NCI-H2171 (cell line): ENCODE measurements at regions not wholly inside any gene's neighbourhood (a gene's known extent, or its start where the extent isn't known, plus 50 kb on each side); places are given as distances from the start of the nearest gene placed in this dataset.
A peak's percentile ranks its signal among the peaks of the same experiment; 100 is the strongest.
"Not testable (repeated sequence)": the region's sequence is repeated elsewhere in the genome, so short reads cannot be mapped to it uniquely, and the experiment has no call there.

ENCODE experiments used
- DNase-seq: peaks from one replicate; lab custom pipeline; 2025; lab: John Stamatoyannopoulos, UW

DNA sequence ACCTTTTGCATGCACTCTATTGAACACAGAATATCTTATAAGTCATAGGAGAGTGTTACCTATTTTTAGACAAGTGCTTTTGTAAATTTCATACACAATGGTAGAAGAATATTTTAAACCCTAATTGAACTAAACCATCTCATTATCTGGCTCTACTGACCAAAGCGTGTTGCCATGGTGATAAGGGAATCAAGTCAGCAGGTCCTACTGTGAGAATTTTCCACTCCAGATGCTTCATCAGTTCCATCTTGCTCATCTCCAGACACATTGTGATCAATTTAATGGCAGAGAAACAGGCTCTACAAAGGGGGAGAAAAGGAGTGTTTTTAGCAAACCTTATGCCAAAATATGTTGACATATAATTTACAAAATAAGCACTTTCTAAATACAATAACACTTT is 621.9 kb upstream of the GHITM start:
- no peak for DNase-seq

DNA sequence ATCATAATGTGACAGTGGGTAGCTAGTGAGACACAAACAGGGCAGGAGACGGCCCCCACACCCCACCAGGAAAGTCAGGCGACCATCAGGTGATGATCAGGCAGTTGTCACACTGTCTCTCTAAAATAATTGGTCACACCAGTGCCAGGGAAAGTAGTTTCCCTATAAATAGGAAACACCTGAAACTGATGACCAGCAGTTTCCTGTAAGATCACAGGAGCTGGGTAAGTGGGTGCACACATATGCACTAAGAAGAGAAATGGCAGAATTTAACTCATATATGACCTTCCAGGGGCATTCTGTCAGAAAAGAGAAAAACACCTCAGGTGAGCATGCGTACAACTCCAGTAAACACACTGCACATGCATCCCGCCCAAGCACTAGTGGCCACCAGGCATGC is 620.5 kb upstream of the GHITM start:
- DNase-seq: no peak

DNA sequence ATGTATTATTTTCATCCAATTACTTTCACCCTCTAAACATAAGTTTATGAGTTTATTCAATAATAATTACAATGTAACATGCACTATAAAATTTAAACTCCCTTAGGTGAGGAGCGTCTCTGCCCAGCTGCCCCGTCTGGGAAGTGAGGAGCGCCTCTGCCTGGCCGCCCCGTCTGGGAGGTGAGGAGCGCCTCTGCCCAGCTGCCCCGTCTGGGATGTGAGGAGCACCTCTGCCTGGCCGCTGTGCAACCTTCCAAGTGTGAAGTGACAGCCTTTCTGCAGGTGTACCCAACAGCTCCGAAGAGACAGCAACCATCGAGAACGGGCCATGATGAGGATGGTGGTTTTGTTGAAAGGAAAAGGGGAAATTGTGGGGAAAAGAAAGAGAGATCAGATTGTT is 618.9 kb upstream of the GHITM start:
- not testable (repeated sequence) for DNase-seq

DNA sequence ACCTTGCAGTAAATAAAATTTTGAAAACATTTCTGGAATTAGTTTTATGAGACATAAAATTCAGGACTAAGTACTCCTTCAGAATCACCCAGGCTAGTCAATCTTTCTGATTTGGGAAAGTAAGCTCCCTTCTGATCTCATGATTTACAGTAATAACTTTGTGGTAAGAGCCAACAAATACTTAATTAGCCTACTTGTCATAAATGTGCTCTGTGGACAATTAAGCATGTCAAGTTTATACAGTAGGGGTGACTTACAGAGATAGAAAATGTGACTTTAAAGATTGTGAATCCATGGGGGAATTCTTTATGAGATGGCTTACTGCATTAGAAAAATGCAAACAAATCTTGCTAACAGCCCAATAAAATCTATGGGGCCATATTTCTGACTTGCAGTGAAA is 616.9 kb upstream of the GHITM start:
- no peak for DNase-seq

DNA sequence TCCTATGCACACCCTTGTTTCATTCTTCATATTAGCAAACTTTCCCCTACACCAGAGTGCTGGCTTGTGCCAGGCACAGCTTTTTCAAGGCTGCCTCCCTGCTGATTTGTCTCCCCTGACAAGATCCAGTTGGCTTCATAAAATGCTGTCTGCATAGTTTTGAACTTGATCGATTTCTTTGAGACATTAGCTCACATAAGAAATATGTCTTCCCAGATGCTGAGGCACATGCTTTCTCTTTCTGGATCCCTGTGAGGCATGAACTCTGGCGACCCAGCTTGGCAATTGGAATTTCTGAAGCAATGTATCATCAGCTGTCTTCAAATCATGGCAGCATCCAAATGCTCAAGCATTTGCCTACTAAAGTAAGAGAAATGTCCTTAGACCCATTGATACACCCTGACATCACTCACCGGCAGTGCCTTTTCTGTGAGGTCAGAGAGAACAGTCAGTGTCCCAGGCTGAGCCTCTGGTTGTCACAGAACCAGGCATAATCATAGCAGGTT is 616.4 kb upstream of the GHITM start:
- DNase-seq: no peak

DNA sequence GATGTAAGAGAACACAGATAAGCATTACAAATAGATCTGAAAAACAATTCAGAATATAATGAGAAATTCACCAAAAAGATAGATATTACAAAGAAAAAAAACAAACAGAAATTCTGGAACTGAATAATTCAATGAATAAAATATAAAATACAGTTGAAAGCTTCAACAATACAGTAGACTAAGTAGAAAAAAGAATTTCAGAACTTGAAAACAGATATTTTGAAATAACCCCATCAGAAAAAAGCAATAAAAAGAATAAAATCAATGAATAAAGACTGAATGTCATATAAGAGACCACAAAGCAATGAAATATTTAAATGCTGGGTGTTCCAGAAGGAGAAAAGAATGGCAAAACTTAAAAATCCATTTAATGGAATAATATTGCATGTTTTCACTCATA is 611.4 kb upstream of the GHITM start:
- no peak for DNase-seq

DNA sequence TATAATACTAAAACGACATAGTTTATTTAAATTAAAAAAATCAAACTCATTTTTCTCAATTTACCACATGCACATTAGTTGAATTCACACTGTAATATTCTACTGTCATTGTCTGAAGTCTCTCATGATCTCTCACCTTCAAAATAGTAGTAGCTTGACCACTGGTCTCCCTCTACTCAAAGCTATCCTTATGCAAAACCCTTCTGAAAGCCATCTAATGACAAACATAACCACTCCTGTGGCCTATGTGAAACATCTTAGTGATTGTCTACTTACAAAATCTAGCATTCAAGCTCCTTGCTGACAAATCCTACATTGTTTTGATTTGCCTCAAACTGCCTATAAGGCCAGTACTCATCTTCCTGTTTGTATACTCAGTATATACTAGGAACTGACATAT is 606.0 kb upstream of the GHITM start:
- no peak for DNase-seq

DNA sequence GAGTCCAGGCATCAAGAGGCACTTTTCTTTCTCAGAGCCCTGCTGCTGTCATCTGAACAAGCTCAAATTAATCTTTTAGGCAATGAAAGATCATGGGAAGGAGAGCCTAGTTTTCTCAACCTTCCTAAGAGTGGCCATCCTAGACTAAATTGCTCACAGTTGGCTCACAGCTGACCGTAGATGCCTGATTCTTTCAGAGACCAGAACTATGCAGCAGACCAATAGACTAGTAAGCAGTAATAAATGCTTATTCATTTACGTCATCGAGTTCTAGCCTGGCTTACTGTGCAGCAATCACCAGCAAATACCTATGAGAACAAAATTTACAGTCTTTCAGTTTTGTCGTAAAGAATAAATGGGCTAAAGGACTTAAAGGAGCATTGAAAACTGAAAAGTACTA is 602.9 kb upstream of the GHITM start:
- no peak for DNase-seq

DNA sequence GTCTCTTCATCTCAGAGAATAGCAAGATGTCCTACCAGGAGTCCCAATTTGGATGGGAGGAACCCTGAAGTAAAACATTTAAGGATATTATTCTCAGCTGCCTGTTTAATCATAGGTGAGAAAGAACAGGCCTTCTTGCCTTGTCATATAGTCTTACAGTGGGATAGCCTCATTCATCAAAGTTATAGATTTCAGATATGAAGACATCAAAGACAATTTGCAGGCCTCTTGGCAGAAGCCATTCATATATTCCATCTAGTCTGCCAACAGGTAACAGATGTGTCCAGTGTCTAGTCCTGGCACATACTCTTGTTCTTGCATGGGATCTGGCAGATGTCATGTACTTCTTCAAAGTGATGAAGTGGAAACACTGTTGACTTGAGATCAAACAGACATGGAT is 601.3 kb upstream of the GHITM start:
- DNase-seq: peak; percentile 19

DNA sequence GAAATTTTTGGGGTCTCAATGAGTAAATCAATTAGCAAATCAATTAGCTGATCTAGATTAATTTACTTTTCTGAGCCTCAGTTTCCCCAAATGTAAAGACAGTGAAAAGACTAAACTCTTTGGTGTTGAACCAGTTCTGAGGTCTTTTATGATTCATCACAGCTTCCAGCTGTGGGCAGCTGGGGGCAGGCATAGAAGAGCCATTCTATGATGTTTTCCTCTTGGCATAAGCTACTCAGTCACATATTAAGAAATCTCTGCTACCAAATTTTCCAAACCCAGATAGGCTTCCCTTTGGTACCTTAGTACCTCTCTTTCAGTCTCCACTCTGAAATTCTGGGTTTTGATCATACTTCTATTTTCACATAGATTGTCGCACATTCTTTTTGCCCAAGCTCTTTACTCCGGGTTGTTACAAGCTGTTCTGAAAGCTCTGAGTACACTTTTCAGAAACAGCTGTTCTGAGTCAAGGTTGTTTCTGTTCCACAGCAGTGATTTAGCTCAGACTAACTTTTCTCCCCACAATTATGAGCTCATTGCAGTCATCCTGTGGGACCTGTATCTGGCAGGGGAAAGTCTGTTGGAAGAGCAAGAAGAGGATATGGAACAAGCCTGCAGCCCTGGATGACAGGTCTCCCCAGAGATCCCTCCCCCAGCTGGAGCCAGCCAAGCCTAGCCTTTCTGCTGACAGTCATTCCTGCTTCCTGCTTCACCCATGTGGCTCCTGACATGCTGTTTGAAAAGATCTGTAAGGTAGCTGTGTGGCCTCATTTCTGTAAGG is 599.6 kb upstream of the GHITM start:
- DNase-seq: peak; percentile 16

DNA sequence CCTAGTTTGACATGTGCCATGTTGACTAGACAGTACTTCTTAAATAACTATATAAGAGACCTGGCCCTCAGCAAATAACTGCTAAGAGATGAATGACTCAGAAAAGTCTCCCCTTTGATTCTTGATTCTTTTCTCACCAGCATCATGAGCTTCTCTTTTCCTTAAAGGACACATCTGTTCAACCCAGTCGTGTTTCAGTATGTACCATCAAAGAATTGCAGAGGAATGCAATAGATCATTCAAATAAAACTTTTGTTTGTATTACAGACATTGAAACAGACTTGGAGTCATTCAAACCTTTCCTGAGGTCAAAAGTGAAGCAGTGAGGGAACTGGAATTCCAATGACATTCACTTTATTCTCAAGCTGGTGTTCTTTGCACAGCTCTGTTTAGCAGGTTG is 598.3 kb upstream of the GHITM start:
- DNase-seq: no peak

DNA sequence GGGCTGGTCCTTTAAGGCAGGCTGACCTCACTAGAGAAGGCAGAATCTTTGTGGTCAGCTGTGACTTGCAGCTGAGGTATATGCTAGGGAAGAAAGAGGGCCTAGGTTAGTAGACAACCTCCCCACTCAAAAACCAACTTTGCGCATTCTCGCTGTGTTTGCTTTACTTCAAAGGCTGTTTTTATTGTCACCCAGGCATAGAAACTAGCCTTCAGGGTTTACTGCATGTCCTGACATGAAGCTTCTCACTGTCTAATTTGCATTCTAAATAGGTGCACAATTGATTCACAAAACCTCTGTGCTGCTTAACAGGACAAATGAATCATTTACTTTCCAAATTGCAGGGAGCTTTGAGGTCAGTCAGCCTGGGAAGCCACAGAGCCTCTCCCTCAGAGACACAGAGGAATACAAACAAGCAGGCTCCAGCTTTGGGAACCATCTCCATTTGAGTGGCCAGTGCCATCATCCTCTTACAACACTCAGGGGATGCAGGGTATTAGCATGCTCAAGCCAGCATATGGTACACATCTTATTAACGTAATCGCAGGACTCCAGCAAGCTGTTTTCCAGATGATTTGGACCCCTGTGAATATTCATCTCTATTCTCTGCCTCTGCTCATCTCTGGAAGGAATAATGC is 596.4 kb upstream of the GHITM start:
- DNase-seq: no peak

DNA sequence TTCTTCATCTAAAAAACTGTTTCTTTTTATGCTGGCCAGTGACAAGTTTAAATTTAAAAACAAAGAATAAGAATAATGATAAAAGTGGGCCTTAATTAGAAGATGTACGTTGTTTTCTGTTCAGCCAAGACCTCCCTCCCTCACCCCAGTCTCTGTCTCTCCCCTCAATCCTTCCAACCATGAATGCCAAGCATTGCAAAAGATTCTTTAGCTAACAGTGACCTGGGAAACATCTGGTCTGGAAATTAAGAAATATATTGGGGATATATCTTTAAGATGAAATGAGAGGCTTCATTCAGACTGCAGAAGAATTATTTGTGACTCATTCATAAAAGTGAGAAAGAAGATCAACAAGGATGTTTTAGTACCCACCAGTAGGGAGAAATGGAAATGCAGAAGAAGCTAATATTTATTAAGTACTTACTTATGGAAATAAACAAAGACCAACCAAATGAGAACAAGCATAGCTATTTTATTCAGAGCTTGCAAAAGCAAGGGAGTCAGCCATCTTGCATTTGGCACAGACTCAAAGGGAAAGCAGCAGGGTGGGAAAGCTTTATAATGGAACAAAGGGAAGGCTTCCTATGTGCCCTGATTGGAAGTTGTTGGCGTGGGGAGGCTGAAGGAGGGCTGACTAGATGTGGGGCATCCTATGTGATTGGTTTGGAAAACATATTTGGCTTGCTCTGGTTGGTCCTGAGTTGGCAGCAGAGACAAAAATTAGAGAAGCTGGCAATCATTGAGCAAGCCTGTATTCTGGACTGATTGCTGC is 595.4 kb upstream of the GHITM start:
- no peak for DNase-seq

DNA sequence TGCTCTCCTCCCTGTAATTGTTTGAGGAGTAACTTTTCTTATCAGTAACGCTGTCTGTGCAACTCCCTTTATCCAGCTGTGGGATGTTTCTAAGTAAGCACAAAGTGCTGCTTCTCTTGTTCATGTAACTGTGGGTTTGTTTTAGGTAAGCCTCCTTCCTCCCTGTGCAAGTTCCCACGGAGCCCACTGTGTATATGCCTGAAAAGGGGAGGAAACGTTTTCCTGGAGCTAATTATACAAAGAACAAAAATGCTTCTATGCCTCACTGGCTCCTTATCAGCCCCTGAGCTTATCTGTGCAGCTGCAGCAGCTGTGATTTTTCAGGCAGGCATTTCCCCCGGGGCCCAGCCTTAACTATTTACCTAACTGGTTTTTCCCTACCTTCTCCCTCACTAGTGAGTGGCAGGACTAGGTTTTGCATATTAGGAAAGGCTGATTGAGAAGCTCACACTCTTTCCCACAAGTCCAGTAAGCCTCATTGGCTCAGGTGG is 593.4 kb upstream of the GHITM start:
- no peak for DNase-seq

DNA sequence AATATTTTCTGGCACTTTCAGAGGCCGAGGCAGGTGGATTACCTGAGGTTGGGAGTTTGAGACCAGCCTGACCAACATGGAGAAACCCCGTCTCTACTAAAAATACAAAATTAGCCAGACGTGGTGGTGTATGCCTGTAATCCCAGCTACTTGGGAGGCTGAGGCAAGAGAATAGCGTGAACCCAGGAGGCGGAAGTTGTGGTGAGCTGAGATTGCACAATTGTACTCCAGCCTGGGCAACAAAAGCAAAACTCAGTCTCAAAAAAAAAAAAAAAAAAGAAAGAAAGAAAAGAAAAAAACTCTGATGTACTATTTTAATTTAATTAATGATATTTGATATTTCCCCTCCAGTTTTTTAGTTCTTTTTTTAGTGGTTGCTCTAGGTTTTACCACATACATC is 588.1 kb upstream of the GHITM start:
- not testable (repeated sequence) for DNase-seq

DNA sequence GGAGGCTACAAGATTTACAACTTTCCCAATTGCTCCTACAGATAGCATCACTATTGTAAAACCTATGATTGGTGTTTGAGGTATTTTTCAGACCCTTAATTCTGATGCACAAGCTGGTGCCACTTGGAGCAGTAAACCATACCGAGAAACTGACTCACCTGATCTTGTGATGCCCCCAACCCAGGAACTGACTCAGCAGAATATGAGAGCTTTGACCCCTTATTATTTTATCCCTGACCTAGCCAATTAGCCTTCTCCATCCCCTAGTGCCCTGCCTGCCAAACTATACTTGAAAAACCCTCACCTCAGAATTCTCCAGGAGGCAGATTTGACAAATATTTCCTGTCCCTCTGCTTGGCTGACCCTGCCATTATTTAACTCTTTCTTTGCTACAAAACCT is 585.9 kb upstream of the GHITM start:
- no peak for DNase-seq

DNA sequence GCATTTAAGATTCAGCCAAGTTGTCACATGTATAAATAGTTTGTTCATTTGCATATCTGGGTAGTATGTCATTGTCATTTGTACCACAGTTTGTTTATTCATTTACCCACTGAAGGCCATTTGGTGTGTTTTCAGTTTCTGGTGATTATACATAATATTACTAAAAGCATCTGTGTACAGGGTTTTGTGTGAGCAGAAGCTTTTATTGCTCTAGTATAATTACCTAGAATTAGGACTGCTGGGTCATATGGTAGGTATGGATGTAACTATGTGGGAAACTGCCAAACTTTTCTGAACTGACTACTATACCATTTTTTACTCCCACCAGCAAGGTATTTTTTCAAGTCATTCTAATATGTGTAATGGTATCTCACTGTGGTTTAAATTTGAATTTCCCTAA is 584.0 kb upstream of the GHITM start:
- DNase-seq: no peak

DNA sequence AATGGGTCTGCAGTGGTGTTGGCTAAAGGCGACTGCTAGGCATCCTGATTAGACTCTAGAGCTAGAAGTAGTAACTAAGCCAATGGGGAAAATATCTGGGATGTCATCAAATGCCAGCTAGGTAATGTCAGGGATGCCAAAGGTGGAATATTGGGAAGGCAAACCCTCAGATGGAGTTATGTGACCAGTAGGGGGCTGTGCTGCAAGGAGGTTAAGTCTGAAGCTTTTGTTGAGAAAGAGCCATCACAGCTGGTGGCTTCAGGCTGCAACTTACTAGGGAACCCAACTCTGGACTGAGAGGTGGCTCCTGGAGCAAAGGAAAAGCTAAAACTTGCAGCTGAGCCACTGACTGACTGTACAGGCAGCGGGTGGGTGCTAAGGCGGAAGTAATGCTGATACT is 576.9 kb upstream of the GHITM start:
- DNase-seq: no peak

DNA sequence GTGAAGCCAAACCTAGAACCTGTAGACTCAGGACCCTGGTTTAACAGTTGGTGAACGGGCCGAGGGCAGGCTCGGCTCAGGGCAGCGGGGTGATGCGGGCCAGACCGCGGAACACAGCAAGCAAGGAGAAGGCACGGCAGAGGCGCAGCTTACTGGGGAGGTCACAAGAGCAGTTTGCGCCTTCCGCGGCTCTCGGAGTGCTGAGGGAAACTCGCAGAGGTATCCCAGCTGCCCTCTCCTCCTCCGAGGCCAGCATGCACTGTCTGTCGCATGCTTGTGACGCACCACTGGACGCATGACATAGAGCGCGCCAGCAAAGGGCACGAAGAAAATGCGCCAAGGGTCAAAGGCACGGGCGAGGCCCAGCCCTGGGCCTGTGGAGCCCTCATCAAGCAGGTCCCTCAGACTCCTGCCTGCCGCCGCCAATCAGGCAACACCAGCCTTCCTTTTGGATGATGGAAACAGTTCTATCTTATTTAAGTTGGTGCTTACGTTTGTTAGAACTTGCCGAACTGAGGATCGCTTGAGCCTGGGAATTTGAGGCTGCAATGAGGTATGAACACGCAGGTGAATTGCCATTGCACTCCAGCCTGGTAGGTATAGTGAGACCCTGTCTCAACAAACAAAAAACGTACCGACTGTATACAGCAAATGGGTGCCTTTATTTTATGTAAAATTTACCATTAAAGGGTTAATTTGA is 574.3 kb upstream of the GHITM start:
- DNase-seq: no peak

DNA sequence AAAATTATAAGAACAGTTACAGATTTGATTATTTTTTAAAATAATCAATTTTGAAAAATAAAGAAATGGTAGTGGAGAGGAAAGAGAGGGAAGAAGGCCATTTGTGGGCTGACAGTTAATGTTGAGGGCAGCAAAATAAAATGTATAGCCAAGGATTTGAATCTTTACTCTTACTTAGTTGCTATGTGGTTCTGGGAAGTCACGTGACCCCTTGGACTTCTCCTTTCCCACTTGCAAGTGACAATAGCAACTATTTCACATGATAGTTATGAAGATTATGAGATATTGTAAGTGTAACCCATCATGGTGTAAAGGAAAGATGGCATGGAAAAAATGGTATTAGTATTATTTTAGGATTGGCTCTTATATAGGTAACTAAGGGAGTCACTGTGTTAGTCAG is 567.3 kb upstream of the GHITM start:
- no peak for DNase-seq

DNA sequence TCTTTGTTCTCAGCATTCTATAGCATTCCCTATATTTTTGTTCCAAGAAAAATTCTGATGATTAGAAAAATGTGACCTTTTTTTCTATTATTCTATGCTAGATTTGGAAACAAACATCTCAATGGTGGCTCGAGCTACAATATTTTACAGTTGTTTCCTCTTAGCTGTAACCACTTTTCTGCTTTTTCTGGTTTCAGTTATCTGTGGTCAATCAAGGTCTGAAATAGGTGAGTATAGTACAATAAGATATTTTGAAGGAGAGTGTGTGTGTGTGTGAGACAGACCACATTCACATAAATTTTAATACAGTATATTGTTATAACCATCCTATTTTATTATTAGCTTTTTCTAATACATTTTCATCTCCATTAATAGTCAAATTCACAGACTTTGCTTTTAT is 564.5 kb upstream of the GHITM start:
- no peak for DNase-seq

DNA sequence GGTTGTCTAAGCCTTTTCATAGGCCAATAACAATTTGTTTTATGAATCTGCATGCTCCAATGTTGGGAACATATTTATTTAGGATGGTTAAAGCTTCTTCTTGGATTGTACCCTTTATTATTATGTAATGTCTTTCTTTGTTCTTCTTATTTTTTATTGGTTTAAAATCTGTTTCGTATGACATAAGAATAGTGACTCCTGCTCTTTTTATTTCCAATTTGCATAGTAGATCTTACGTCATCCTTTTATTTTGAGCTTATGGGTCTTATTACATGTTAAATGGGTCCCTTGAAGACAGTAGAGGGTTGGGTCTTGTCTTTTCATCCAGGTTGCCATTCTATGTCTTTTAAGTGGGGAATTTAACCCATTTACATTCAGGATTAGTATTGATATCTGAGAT is 561.9 kb upstream of the GHITM start:
- DNase-seq: no peak
